HG03378 (cell line): ENCODE measurements at regions not wholly inside any gene's neighbourhood (a gene's known extent, or its start where the extent isn't known, plus 50 kb on each side); places are given as distances from the start of the nearest gene placed in this dataset.
"Not testable (repeated sequence)": the region's sequence is repeated elsewhere in the genome, so short reads cannot be mapped to it uniquely, and the experiment has no call there.

Experiments used
- ATAC-seq: cut with Tn5 transposase; IDR thresholded peaks from one replicate; pipeline ENCODE4 v1.9.1; 2021; ENCODE audit warnings: mild to moderate bottlenecking, moderate library complexity; ENCODE audit not compliant: unreplicated experiment

- ATAC-seq, result no peak
These were observed 137.9 kb downstream of the TNFSF18 start for GRCh38 chr1:172912765-172913260.

GRCh38 chr1:172914501-172915144 lies 136.1 kb downstream of the TNFSF18 start:
- ATAC-seq, result no peak

GRCh38 chr1:172915271-172915670 lies 135.5 kb downstream of the TNFSF18 start:
- ATAC-seq, result no peak

- ATAC-seq, result no peak
These were observed 134.6 kb downstream of the TNFSF18 start for GRCh38 chr1:172916116-172916515.

- ATAC-seq, result no peak
These were observed 132.8 kb downstream of the TNFSF18 start for GRCh38 chr1:172917972-172918371.

- ATAC-seq, result no peak
These were observed 132.3 kb downstream of the TNFSF18 start for GRCh38 chr1:172918478-172918877.

GRCh38 chr1:172926070-172926469 lies 124.7 kb downstream of the TNFSF18 start:
- no peak for ATAC-seq

GRCh38 chr1:172928412-172928811 lies 122.3 kb downstream of the TNFSF18 start:
- no peak for ATAC-seq

- no peak for ATAC-seq
These were observed 121.7 kb downstream of the TNFSF18 start for GRCh38 chr1:172929006-172929405.

- ATAC-seq, result no peak
These were observed 120.6 kb downstream of the TNFSF18 start for GRCh38 chr1:172930142-172930541.

- no peak for ATAC-seq
These were observed 119.4 kb downstream of the TNFSF18 start for GRCh38 chr1:172931340-172931739.

GRCh38 chr1:172931761-172932160 lies 119.0 kb downstream of the TNFSF18 start:
- ATAC-seq, result no peak

- ATAC-seq, result no peak
These were observed 117.8 kb downstream of the TNFSF18 start for GRCh38 chr1:172932981-172933380.

- ATAC-seq, result no peak
These were observed 116.4 kb downstream of the TNFSF18 start for GRCh38 chr1:172934417-172934762.

- no peak for ATAC-seq
These were observed 115.6 kb downstream of the TNFSF18 start for GRCh38 chr1:172935062-172935592.

GRCh38 chr1:172936088-172936645 lies 114.6 kb downstream of the TNFSF18 start:
- no peak for ATAC-seq

GRCh38 chr1:172938681-172939080 lies 112.1 kb downstream of the TNFSF18 start:
- no peak for ATAC-seq

- ATAC-seq, result no peak
These were observed 111.3 kb downstream of the TNFSF18 start for GRCh38 chr1:172939475-172939874.

- ATAC-seq, result no peak
These were observed 110.4 kb downstream of the TNFSF18 start for GRCh38 chr1:172940174-172940855.

GRCh38 chr1:172941471-172941870 lies 109.3 kb downstream of the TNFSF18 start:
- ATAC-seq, result no peak

- ATAC-seq, result no peak
These were observed 108.8 kb downstream of the TNFSF18 start for GRCh38 chr1:172941945-172942344.

- ATAC-seq, result not testable (repeated sequence)
These were observed 107.6 kb downstream of the TNFSF18 start for GRCh38 chr1:172943138-172943537.
